Neural crest cell (in vitro differentiated cells): ENCODE measurements at regions not wholly inside any gene's neighbourhood (a gene's known extent, or its start where the extent isn't known, plus 50 kb on each side); places are given as distances from the start of the nearest gene placed in this dataset.

ENCODE experiments used
- DNase-seq: peaks from one replicate; pipeline ENCODE4 v3.0.0; 2021; ENCODE audit warnings: low read depth, mixed read lengths, low spot score
- H3K27ac Mint-ChIP-seq: one replicate; pipeline ENCODE4 v1.8.0; 2021; ENCODE audit warnings: mild to moderate bottlenecking, mixed read lengths; ENCODE audit not compliant: unreplicated experiment
- H3K27me3 Mint-ChIP-seq: 2 replicates; pipeline ENCODE4 v1.8.0; 2021; ENCODE audit warnings: low read depth, mild to moderate bottlenecking, mixed read lengths
- H3K36me3 Mint-ChIP-seq: 2 replicates; pipeline ENCODE4 v1.8.0; 2021; ENCODE audit warnings: low read depth, mild to moderate bottlenecking, mixed read lengths
- H3K4me1 Mint-ChIP-seq: 2 replicates; pipeline ENCODE4 v1.8.0; 2021; ENCODE audit warnings: mixed read lengths
- H3K4me3 Mint-ChIP-seq: one replicate; pipeline ENCODE4 v1.8.0; 2021; ENCODE audit warnings: mild to moderate bottlenecking, mixed read lengths
- H3K9me3 Mint-ChIP-seq: 2 replicates; pipeline ENCODE4 v1.8.0; 2021; ENCODE audit warnings: mixed read lengths
- CTCF ChIP-seq: fragments of 200-600 bp; sonication (generic); conservative IDR thresholded peaks from 2 replicates; pipeline ENCODE4 v1.5.0; 2021; ENCODE audit warnings: antibody characterized with exemption, mild to moderate bottlenecking

- Mint-ChIP-seq H3K27me3 (no peaks in the 10 kb centered on the region), H3K9me3 (no peaks in the 10 kb centered on the region), H3K4me1 (no peaks in the 10 kb centered on the region), H3K27ac (no peak overlapping the region), H3K4me3 (no peak overlapping the region), H3K36me3 (no peaks in the 10 kb centered on the region)
- no peak for DNase-seq
- no peak for TF ChIP-seq CTCF
Measured at GRCh38 chr14:104361921-104362681, 217.5 kb upstream of the C14orf180 start.

GRCh38 chr14:104362761-104363605, 216.6 kb upstream of the C14orf180 start:
- Mint-ChIP-seq H3K27me3 (no peaks in the 10 kb centered on the region), H3K4me3 (no peak overlapping the region), H3K36me3 (no peaks in the 10 kb centered on the region), H3K27ac (no peak overlapping the region), H3K4me1 (no peaks in the 10 kb centered on the region), H3K9me3 (no peaks in the 10 kb centered on the region)
- no peak for TF ChIP-seq CTCF
- no peak for DNase-seq

- H3K9me3 Mint-ChIP-seq: no peaks in the 10 kb centered on the region
- no peaks in the 10 kb centered on the region for H3K27me3 Mint-ChIP-seq
- H3K36me3 Mint-ChIP-seq: no peaks in the 10 kb centered on the region
- DNase-seq: no peak
- H3K27ac Mint-ChIP-seq: no peak overlapping the region
- H3K4me3 Mint-ChIP-seq: no peak overlapping the region
- H3K4me1 Mint-ChIP-seq: no peaks in the 10 kb centered on the region
- no peak for TF ChIP-seq CTCF
Measured at GRCh38 chr14:104363891-104364760, 215.4 kb upstream of the C14orf180 start.

GRCh38 chr14:104364830-104365229, 214.7 kb upstream of the C14orf180 start:
- H3K27me3 Mint-ChIP-seq: no peaks in the 10 kb centered on the region
- H3K9me3 Mint-ChIP-seq: no peaks in the 10 kb centered on the region
- H3K4me3 Mint-ChIP-seq: no peak overlapping the region
- H3K27ac Mint-ChIP-seq: no peak overlapping the region
- no peaks in the 10 kb centered on the region for H3K36me3 Mint-ChIP-seq
- no peak for DNase-seq
- no peak for TF ChIP-seq CTCF
- H3K4me1 Mint-ChIP-seq: peaks cover 1% of the 10 kb centered on the region
